ENCODE measurements at regions not wholly inside any gene's neighbourhood (a gene's known extent, or its start where the extent isn't known, plus 50 kb on each side); places are given as distances from the start of the nearest gene placed in this dataset.

- TF ChIP-seq CTCF (IDR thresholded peaks at IDR 0.05; ENCODE audit: low read depth, low read length, poor library complexity, severe bottlenecking) (no peak), EZH2phosphoT487 (IDR thresholded peaks at IDR 0.05; ENCODE audit: borderline replicate concordance, low read length) (no peak)
Observed at GRCh38 chr11:81744336-81745116, 989.1 kb downstream of the FAM181B start.
